ENCODE measurements at regions not wholly inside any gene's neighbourhood (a gene's known extent, or its start where the extent isn't known, plus 50 kb on each side); places are given as distances from the start of the nearest gene placed in this dataset.
"Not testable (repeated sequence)": the region's sequence is repeated elsewhere in the genome, so short reads cannot be mapped to it uniquely, and the experiment has no call there.

DNA sequence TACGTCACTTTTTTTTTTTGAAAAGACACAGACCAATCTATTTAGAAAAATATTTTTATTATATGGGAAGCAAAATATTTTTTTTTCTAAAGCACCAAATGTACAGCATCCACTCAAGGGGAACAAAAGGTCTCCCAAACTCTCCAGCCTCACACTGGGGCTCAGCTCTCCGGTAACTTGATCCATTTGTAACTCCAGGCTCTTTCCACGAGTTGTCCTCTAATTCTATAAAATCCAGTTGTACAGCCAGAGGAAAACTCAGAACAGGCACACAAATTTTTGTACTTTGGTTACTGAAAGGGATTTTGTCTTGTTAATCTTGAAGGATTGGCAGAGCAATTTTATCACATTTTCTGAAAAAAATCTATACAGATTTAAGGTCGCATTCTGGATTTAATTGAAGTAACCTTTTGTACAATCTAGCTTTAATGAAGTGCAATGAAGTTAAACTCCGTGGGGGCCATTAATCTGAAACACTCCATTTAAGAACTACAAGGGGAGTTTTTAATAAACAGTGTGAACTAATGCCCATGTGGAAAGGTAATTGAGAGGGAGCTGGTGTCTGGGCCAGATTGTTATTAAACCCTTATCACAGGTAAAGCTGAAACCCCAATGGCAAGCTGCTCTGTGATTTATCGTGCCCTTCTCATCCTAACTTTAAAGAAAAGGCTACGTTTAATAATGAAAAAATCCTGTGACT lies 161.2 kb upstream of the FRG1 start:
- DNase-seq (ENCODE audit: extremely low read depth, low read depth, low spot score) = no peak

DNA sequence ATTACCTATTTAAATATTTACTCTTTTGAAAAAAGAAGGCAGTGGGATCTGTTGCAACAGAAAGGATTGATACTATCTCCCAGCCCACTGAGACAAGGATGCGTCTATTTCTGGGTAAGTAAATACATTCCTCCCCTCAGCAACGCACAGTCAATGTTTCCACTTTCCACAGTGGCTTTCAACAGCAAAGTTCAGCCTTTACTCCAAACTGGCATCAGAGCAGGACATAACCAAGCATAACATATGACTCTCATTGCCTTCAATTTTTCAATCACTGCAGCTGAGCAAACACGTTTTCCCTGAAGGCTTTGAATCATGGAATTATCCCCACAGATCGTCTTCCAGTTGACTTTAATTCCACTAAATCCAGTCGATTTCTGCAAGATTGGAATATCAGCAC lies 160.3 kb upstream of the FRG1 start:
- DNase-seq (ENCODE audit: extremely low read depth, low read depth, low spot score) = no peak

DNA sequence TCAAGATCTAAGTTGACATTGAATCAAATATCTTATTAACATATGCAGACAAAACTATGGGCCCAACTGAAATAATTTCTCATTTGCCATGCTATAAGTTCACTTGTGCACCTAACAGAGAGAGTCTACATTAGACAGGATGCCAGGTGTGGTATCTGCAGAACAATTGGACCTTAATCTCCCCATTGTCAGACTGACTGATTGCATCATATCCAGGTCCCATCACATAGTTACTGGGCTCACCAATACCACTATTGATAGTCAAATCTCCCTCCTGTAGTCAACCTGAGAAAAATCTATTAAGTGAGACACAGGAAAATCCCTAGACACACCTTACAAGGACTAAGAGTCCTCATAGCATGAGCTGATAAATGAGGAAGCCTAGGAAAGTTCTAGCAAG lies 156.0 kb upstream of the FRG1 start:
- no peak for DNase-seq (ENCODE audit: extremely low read depth, low read depth, low spot score)

DNA sequence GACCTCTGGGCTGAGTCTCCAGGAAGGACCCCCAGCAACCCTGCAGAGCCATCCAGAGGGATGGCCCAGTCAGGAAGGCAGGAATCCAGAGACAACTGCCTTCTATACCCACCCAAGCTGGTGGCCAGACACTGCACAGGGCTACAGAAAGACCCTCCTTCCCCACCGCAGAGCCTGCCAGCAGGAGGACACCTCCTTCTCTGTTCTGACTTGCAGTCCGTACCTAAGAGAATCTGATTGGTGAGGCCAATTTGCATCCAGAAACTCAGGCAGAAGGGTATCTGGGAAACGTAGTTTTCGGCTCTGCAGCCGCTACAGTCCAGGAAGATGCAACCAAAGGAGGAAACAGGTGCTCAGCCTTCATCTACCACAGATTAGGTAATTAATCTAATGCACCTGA lies 155.4 kb upstream of the FRG1 start:
- no peak for DNase-seq (ENCODE audit: extremely low read depth, low read depth, low spot score)

DNA sequence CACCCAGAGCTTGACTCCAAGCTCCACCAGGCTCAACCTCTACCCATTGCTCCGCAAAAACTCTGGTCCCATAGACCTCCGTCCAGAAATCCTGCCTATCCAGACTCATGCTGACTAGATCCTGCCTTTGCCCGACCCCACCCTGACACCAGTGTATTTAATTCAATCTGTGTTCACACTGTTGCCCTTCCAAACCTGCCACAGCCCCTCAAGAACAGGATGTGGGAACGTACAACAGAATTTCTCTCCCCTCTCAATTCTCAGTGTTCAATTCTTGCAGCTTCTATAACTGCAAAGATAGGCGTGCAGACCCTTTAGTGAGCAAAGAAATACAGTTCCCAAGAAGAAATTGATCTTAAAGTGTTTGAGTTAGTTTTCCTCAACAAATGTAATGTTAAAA lies 154.2 kb upstream of the FRG1 start:
- DNase-seq (ENCODE audit: extremely low read depth, low read depth, low spot score) = no peak

DNA sequence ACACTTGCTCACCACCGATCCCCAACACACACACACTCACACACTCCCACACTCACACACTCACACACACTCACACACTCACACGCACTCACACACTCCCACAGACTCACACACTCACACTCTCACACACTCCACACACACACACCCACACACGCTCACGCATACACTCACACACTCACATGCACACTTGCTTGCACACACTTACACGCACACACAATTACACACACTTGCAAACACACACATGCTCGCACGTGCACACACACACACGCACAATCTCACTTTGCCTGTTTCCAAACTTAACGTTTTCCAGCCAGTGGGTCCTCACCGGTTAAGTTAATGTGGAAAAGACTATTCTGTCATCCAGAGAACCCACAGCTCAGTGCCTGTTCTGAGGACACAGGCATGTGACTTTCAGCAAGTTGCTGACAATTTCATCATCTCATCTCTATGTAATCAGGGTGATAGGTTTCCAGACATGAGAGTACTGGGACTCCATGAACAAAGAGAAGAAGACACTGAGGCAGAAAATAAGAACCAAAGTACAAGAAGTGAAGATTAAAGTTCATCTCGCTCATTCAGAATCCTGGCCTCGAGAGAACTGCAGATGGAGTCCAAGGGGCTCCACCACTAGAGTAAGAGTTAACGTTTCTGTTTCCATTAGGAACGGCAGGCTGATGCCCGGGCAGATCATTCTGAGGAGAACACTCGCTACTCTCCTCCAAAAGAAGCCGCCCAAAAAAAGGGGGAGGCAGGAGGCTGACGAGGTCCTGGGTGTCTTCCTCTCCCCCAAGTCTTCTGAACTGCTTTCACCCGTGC lies 153.2 kb upstream of the FRG1 start:
- no peak for DNase-seq (ENCODE audit: extremely low read depth, low read depth, low spot score)

DNA sequence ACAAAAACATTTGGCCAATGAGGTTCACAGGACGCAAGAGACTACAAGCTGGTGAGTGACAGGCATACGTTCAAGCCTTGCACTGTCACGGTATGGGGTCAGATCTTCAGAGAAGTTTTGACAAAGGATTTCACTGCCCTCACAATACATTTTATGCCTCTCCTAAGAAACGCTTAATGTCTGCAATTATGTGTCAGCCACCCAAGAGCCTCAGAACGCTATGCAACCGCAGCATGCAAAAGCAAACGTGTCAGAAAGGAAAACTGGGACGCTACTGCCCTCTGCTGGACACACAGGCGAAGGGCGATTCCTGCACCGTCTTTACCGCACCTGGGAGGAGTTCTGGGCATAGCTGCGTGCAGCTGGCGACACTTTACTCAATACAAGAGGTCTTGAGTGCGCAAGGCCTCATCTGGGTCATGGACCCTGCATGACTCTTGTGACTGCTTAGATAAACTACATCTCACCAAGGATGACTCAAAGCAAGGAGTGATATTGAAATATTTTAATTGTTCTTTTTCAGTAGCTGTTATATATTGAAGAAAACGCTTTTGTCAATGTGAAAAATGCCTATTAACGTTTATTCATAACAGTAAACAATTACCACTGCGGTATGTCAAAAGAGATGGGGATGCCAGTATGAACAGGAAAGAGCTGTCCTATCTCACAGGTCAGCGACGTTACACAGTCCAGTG lies 147.6 kb upstream of the FRG1 start:
- peak; percentile 20 for DNase-seq (ENCODE audit: extremely low read depth, low read depth, low spot score)

DNA sequence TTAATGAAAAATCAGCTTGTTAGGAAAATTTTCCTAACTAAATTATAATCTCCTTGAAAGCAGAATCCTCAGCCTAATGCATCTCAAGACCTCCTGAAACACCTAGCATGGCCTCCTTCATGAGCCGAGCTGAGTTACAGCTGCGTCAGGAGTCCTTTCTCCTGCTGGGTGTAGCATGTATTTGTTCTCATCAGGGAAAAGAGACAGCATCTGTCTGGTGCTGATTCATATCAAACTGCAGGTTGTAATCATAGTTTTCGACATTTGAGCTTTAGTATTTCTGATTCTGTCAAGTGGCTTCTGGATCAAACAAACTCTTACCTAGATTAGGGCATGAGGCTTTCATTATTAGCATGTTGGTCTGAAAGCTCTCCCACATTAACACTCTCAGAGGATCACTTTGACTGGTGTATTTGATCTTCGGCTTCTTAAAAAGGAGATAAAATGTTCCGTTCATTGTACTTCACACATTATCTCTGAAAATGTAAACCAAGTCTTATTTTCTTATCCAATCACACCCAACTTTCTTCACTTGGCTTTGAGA lies 140.1 kb upstream of the FRG1 start:
- DNase-seq (ENCODE audit: extremely low read depth, low read depth, low spot score) = no peak

DNA sequence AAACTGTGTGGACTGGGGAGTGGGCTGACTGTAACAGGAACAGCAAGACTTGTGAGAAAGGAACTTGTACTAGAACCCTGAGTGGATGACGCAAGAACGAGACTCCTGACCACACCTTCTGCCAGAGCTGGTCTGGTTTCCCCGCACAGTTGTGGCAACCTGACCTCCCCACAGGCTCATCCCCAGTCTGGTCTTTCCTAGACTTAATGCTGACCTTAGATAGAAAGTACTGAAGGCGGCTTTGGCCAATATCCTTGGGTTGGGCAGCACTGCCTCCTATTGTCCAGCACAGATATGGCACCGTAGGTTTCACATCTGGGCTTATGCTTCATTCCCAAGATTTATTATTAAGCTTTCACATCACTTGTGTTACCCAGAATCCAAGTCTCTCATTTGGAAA lies 137.8 kb upstream of the FRG1 start:
- DNase-seq (ENCODE audit: extremely low read depth, low read depth, low spot score) = no peak

DNA sequence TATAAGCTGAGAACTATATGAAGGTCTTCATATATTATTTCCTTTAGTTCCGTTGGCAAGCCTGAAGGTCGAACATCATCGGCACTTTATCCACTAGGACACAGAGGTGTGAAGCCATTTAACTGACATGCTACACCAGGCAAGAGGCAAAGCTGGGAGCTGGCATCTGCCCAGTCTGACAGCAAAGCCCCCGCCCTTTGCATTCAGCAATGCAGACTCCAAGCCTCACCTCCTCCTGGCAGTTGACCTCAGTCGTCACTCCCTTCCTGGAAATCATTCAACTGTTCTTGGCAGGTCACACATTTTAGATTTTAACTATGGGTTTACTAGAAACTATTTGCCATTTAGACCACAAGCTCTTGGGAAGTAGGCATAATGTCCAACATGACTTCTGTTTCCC lies 135.8 kb upstream of the FRG1 start:
- DNase-seq (ENCODE audit: extremely low read depth, low read depth, low spot score) = no peak

DNA sequence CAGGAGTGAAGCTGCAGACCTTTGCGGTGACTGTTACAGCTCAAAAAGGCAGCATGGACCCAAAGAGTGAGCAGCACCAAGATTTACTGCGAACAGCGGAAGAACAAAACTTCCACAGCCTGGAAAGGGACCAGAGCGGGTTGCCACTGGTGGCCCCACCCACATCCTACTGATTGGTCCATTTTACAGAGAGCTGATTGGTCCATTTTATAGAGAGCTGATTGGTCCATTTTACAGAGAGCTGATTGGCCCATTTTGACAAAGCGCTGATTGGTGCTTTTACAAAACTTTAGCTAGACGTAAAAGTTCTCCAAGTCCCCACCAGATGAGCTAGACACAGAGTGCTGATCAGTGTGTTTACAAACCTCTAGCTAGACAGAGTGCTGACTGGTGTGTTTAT lies 134.2 kb upstream of the FRG1 start:
- DNase-seq (ENCODE audit: extremely low read depth, low read depth, low spot score) = no peak

DNA sequence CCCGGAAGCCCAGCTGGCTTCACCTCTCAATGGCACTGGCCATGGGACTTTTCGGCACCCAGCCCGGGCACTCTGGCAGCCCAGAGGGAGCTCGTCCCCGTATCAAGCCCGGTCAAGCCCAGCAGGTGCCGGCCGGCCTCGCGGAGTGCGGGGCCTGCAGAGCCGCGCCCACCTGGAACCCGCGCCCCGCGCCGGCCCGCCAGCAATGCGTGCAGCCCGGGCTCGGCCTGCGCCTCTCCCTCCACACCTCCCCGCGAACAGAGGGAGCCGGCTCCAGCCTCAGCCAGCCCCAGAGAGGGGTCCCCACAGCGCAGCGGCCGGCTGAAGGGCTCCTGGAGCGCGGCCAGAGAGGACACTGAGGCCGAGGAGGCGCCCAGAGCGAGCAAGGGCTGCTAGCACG lies 133.6 kb upstream of the FRG1 start:
- no peak for DNase-seq (ENCODE audit: extremely low read depth, low read depth, low spot score)

DNA sequence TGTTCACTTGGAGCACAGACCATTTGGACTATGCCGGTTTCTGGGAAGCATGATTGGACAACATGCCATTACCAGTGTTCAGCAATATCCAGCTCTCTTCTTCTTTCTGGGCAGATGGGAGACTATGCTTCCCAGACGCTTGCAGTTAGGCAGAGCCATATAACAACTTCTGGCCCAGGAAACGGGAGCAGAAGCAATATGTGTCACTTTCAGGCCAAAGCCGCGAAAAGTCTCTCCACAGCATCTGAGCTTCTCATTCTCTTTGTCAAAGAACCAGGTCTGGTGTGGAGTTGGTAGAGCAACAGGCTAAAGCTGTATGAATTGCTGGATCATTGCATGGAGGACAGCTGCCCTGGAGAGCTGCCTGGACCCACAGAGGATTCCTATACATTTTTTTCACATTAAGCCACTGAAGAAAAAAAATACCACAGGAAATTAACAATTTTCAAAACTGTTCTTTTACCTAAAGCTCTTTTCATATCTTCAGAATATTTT lies 131.4 kb upstream of the FRG1 start:
- DNase-seq (ENCODE audit: extremely low read depth, low read depth, low spot score) = no peak

DNA sequence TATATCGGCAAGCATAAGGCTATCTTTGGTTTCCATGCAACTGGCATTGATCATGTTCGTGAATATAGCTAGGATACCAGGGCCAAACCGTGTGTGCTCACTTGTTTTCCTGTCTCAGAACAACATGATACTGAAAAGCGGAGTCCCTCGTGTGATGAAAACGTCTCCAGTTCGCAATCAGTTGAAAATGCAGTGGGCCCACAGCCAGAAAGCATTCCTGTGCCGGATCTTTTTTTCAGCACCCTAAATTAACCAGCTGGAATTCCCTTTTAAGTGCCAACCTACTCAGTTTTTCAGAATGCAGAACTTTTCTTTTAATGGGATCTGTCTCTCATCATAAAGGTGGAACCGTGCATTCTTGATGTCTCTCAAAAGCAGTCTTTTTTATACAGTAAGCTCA lies 130.8 kb upstream of the FRG1 start:
- no peak for DNase-seq (ENCODE audit: extremely low read depth, low read depth, low spot score)

DNA sequence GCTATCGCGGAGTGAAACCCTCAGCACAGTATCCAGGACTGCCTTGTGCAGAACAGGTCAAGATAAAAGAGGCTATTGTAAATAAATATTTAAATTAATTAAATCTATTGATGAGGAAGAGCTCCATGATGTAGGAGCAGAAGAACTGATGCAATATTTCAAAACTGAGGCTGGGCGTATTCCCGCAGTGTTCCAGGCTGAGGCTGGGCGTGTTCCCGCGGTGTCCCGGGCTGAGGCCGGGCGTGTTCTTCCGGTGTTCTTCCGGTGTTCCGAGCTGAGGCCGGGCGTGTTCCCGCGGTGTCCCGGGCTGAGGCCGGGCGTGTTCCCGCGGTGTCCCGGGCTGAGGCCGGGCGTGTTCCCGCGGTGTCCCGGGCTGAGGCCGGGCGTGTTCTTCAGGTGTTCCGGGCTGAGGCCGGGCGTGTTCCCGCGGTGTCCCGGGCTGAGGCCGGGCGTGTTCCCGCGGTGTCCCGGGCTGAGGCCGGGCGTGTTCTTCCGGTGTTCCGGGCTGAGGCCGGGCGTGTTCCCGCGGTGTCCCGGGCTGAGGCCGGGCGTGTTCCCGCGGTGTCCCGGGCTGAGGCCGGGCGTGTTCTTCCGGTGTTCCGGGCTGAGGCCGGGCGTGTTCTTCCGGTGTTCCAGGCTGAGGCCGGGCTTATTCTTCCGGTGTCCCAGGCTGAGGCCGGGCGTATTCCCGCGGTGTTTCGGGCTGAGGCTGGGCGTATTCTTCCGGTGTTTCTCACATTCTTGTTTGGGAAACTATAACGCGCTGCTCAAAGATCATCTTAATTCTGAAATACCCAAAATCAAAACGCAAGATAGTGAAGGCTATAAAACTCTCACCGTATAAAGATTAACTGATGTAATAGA lies 130.1 kb upstream of the FRG1 start:
- not testable (repeated sequence) for DNase-seq (ENCODE audit: extremely low read depth, low read depth, low spot score)

DNA sequence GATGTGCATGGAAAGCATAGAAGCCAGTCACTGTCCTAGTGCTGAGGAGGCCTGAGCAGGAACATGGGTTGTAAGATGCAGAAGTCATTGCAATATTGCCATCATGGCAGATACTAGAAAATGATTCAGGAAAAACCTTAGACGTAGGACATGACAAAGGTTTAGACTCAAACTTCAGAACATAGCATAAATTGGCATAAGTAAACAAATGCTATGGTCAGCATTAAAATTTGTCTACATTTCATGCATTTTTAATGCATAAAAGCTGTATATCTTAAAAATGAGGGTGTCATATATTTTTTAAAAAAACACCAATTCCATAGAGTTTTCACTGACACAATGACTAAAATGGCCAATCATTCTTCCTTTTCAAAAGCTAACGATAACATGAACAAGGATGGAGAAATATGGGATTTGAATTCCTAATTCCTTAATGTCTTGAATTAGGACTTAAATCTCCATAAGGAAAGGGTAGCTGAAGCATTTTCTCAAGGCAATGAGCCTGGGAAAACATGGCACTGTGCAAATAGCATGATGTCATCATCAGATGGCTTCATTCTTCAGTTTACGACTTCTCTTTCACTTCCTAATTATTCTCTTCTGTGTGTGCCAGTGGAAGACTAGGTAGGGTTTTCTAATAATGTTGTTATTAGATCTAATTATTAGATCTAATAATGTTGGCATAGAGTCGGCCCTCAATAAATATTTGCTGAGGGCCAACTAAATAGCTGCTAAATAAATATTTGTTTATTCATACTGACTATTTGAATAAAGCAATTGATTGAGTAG lies 125.1 kb upstream of the FRG1 start:
- DNase-seq (ENCODE audit: extremely low read depth, low read depth, low spot score) = no peak

DNA sequence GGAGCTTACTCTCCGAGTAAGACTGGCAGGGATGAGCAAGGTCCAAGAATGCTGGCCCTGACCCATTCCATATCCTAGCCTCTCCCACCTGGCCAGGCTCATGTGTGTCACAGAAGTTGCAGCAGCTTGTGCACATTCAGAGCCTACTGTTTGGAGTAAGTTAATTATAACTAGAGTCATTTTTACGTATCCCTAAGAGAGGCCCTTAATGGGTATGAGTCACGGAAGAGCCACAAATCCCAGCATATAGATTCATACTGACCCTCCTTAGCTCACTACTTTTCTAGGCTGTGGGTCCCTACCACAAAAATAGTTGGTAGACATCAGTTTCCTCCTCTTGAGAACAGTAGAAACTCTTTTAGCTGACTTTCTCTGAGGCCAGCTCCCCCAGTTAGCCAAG lies 118.3 kb upstream of the FRG1 start:
- no peak for DNase-seq (ENCODE audit: extremely low read depth, low read depth, low spot score)

DNA sequence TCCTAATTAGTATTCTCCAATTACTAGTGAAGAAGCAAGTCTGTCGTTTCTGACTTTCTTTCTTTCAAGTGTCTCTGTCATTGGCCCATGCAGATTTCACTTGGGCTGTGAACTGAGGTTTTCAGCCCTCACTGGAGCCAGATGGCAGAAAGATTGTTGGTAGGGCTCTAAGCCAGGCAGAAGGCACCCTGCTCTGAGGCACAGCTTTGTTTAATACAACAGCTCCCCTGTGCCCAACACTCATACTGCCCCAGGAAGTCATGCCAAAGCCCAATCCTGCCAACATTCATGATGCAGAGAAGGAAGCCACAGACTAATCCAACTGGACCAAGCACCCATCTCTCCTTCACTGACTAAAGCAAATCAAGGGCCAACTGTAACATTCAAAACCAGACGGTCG lies 117.1 kb upstream of the FRG1 start:
- DNase-seq (ENCODE audit: extremely low read depth, low read depth, low spot score) = no peak

DNA sequence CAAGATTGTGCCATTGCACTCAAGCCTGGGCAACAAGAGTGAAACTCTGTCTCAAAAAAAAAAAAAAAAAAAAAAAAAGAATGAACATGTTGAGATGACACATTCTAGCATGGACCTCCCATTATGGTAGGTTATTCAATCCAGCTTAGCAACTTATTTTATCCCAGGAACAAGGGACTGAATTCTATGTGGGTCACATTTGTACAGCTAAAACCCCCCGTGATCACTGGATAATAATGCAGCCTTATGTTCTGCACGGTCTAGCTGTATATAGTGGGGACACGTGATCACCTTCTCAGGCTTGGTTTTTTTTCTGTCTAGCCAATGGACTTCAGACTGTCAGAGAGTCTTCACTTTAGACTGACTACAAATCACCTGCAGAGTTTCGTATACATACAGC lies 115.2 kb upstream of the FRG1 start:
- no peak for DNase-seq (ENCODE audit: extremely low read depth, low read depth, low spot score)

DNA sequence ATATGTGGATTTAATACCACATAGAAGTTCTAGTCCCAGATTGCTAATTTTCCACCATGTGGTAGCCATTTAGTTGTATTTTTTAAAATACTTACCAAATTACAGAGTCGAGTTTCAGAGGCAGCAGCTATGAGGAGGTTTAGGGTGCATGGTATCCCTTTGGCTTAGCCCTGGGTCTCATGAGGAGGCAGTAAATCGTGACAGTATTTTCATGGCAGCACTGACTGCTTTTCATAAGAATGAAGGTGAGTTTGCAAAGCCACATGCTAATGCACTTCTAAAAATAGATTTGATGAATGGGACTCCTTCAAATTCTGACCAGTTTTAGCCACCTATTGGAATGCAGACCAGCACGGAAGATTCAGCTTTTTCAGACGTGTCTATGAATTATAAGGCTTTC lies 114.0 kb upstream of the FRG1 start:
- no peak for DNase-seq (ENCODE audit: extremely low read depth, low read depth, low spot score)
